GM19463 (cell line): ENCODE measurements at regions not wholly inside any gene's neighbourhood (a gene's known extent, or its start where the extent isn't known, plus 50 kb on each side); places are given as distances from the start of the nearest gene placed in this dataset.

Source experiments
- ATAC-seq: cut with Tn5 transposase; IDR thresholded peaks from one replicate; pipeline ENCODE4 v1.9.1; 2021; ENCODE audit warnings: mild to moderate bottlenecking, moderate library complexity; ENCODE audit not compliant: unreplicated experiment

GRCh38 chr16:73383988-73384365 is 336.0 kb upstream of the ZFHX3 start:
- ATAC-seq, result no peak

DNA sequence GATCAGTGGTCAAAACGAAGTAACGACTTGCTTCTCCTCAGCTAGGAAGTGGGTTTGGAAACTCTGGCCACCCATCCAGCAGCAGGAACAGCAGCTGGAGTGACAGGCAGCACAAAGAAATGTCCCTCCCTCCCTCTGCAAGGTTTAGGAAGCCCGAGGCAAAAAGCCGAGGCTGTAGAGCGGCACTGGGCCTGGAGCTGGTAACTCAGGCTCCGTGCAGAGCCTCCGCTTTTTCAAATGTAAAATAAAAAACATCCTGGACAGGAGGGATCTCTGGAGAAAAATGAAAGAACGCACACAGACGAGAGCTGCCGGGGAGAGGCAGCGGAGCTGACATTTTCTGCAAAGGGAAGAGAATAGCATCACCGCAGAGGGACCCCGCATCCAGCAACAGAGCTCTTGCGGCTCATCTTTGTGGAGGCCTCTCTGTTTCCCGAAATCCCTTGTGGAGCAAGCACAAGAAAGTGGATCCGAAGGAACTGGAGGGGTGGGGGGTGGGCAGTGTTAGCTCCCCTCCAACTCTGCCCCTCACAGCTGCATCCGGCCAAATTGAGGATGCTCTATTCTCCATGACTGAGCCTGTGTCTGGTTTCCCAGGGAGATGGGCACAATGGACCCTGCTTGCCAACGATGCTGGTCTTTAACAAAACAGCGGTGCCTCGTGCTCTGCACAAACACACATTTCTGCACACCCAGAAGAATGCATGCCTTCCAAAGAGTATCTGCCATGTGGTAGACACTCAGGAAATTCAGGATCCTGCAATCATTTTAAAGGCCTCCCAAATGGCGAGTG is 335.5 kb upstream of the ZFHX3 start:
- ATAC-seq, result no peak

- ATAC-seq, result no peak
These were observed 330.5 kb upstream of the ZFHX3 start for GRCh38 chr16:73378471-73378870.

- no peak for ATAC-seq
These were observed 323.8 kb upstream of the ZFHX3 start for GRCh38 chr16:73371584-73372319.

DNA sequence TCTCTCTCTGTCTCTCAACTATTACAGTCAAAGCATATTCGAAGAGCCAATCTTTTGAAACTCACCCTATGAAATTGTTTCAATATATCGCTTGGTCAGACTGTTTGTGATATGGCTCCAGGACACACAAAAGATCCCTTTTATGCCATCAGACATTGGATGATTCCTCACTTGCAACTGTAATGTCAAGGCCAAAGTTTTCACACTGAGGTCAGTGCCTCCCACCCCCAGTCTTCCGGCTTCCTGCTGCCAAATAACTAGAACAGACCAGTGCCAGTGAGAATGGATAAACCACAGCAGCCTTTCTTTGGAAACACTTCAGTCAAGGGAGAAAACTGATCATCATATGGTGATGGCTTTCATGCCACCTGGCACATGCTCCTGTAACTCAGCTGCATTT is 321.9 kb upstream of the ZFHX3 start:
- ATAC-seq, result no peak

DNA sequence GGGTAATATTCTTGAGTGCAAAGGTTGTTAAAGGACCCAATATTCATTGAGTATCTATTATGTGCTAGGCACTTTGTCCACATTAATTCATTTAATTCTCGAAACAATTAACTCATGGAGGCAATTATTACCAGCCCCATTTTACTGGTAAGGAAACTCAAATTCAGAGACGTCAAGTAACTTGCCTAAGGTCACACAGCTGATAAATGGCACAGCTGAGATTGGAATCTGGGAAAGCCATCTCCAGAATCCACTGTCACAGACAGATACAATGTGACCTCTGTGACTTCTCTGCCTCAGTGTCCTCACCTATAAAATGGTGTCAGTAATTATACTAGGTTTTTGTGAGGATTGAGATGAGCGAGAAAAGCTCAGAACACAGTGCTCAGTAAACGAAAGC is 320.8 kb upstream of the ZFHX3 start:
- ATAC-seq, result no peak

DNA sequence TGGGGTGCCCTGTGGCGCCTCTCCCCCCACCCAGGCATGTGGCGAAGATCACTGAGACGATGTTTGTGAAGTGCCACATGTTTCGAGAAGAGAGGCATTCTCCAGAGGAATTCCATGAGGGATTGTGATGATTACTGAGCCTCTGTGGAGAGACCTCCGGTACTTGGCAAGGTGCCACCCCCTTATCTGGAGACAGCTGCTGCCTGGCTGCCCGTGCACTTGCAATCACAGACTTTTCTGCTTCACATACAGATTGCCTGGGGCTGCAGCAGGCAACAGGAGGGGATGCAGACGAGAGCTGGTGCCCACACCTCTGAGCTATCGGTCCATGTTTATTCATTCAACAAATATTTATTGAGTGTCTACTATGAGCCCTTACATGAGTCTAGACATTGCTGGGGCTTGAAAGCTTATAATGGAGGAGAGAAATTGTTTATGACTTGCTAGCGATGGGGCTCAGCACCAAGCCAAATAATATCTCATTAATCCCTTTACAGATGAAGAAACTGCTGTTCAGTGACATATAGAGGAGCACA is 317.2 kb upstream of the ZFHX3 start:
- ATAC-seq, result no peak

- ATAC-seq, result no peak
These were observed 316.5 kb upstream of the ZFHX3 start for GRCh38 chr16:73364413-73364812.

DNA sequence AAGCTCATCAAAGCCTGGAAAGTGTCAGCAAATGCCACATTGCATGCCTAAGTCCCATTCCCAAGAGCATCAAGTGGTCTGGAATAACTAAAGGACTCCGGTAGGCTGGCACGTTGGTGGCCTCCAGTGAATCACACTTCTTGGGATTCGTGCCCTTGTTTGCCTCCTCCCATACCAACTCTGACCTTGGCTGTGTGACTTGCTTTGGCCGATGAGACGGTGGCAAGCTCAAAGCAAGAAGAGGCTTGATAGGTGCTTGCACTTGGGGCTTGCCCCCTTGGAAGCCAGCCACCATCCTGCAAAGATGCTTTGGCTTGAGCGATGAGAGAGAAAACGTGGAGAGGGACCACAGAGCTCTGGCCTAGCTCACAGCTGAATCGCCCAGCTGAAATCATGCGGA is 313.1 kb upstream of the ZFHX3 start:
- no peak for ATAC-seq

GRCh38 chr16:73356401-73357079 is 308.6 kb upstream of the ZFHX3 start:
- ATAC-seq, result no peak

- ATAC-seq, result no peak
These were observed 308.1 kb upstream of the ZFHX3 start for GRCh38 chr16:73355981-73356380.

GRCh38 chr16:73354434-73354833 is 306.5 kb upstream of the ZFHX3 start:
- no peak for ATAC-seq

GRCh38 chr16:73350707-73351452 is 303.0 kb upstream of the ZFHX3 start:
- no peak for ATAC-seq

GRCh38 chr16:73347500-73348375 is 299.8 kb upstream of the ZFHX3 start:
- ATAC-seq, result no peak

DNA sequence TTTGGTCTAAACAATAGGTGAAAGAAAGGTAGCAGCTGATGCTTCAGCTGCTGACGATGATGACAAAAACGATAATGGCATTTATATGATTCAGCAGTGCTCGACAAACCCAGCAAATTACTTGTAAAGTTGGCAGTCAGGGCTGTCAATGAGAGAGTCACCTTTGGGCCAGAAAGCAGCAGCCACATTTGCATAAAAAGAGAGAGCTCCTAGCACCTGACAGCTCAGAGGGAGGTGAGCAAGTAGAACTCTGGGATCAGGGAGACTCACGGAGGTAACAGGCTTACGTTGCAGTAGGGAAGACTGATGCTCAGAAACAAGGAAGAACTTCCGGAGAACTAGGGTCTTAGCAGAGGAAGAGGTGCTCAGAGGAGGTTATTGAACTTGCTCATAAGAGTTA is 291.9 kb upstream of the ZFHX3 start:
- no peak for ATAC-seq

DNA sequence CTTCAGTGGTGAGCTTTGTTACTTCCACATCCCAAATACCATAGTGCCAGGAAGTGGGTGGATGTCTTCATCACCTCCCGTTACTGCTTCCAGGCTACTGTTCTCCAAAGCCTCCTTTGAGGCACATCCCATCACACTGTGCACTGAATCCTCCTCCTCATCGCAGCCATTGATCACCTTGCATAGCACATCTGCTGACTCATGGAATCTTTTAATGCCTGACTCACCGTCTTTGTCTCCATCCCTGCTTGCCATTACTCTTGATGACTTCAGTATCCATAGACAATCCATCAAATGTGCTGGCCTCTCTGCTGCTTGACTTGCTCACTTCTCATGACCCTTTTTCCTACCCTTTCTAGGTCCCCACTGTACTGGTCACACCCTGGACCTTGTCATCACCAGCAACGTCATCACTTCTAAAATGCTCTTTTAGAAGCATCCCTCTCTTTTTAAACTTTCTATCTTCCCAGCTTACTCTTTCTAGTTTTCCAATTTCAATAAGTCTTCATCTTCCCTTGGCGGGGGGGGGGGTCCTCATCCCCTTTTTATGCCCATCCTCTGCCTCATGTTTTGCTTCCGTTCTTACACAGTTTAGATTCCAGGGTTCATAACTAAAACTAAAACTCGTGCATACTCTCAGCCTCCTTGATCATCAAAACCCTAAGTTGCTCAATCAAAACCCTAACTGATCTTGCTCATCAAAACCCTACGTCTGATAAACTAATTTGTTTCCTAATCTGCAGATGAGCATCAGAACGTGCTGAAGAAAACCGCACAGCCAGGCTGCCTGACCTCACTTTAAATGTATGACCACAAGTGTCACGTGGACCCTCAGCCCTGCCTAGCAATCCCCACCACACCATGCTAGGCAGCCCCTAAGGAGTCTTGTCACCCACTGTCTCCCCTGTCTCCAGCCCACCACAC is 289.7 kb upstream of the ZFHX3 start:
- ATAC-seq, result no peak

- no peak for ATAC-seq
These were observed 281.7 kb upstream of the ZFHX3 start for GRCh38 chr16:73329358-73330286.
